Keratinocyte (primary cell): ENCODE measurements at regions not wholly inside any gene's neighbourhood (a gene's known extent, or its start where the extent isn't known, plus 50 kb on each side); places are given as distances from the start of the nearest gene placed in this dataset.

Experiments
- EZH2 ChIP-seq: IDR thresholded peaks from one replicate; pipeline ENCODE4 v1.6.1; 2012; ENCODE audit warnings: inconsistent platforms, mild to moderate bottlenecking, low read length, moderate library complexity
- TF ChIP-seq, protein P1 (sequence below), 3 experiments: IDR thresholded peaks in 1 of 3; conservative IDR thresholded peaks in 1 of 3; optimal IDR thresholded peaks in 1 of 3; 2 replicates in 2 of 3; 3 replicates in 1 of 3; pipeline versions ENCODE3 to v1.5.1; 2011; ENCODE audit warnings: low read length in 3 of 3, mild to moderate bottlenecking in 3 of 3, moderate library complexity in 2 of 3, control low read depth in 1 of 3, inconsistent platforms in 1 of 3; ENCODE audit not compliant: insufficient read depth in 2 of 3; ENCODE audit errors: extremely low read depth in 1 of 3

DNA sequence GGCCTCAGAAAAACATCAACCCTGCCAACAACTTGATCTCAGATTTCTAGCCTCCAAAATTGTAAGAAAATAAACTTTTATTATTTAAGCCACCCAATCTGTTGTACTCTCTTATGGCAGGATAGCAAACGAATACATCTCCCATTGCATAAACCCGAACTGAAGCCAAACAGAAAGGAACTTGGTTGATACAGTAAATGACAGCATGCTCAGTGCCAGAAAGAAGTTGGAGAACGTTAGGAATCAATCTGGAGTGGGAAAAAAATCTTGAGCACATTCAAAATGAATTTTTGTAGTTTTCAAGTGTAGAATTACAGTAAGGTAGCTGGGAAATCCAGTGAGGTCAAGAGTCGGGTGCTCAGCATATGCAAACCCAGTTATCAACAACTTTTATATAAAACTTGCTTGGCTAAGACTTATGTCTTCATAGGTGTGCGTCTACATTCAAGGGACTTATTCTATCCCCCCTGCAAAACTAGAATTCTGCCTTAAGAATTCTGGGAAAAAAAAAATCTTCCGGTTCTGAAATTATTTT, 157.5 kb upstream of the ANKRD50 start:
- TF ChIP-seq, protein P1, sequence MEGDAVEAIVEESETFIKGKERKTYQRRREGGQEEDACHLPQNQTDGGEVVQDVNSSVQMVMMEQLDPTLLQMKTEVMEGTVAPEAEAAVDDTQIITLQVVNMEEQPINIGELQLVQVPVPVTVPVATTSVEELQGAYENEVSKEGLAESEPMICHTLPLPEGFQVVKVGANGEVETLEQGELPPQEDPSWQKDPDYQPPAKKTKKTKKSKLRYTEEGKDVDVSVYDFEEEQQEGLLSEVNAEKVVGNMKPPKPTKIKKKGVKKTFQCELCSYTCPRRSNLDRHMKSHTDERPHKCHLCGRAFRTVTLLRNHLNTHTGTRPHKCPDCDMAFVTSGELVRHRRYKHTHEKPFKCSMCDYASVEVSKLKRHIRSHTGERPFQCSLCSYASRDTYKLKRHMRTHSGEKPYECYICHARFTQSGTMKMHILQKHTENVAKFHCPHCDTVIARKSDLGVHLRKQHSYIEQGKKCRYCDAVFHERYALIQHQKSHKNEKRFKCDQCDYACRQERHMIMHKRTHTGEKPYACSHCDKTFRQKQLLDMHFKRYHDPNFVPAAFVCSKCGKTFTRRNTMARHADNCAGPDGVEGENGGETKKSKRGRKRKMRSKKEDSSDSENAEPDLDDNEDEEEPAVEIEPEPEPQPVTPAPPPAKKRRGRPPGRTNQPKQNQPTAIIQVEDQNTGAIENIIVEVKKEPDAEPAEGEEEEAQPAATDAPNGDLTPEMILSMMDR (optimal IDR thresholded peaks at IDR 0.05 in 1 of 3, IDR thresholded peaks at IDR 0.05 in 1 of 3, conservative IDR thresholded peaks at IDR 0.05 in 1 of 3; ENCODE audit: extremely low read depth in 1 of 3, insufficient read depth in 2 of 3, low read length in 3 of 3): no peak
- no peak for TF ChIP-seq EZH2
